Neural progenitor cell (in vitro differentiated cells): ENCODE measurements at regions not wholly inside any gene's neighbourhood (a gene's known extent, or its start where the extent isn't known, plus 50 kb on each side); places are given as distances from the start of the nearest gene placed in this dataset.
A peak's percentile ranks its signal among the peaks of the same experiment; 100 is the strongest.

Source experiments
- EZH2 ChIP-seq: fragments of 200-600 bp; sonication (generic); IDR thresholded peaks from 2 replicates; pipeline ENCODE4 v1.6.1; 2017; ENCODE audit warnings: antibody characterized with exemption, mild to moderate bottlenecking, moderate library complexity
- EZH2phosphoT487 ChIP-seq: fragments of 200-600 bp; sonication (generic); IDR thresholded peaks from 2 replicates; pipeline ENCODE4 v1.6.1; 2017; ENCODE audit warnings: antibody characterized with exemption
- TF ChIP-seq, protein P1 (sequence below): fragments of 200-600 bp; sonication (generic); IDR thresholded peaks from 2 replicates; pipeline ENCODE4 v1.5.1; 2017; ENCODE audit warnings: antibody characterized with exemption, mild to moderate bottlenecking

DNA sequence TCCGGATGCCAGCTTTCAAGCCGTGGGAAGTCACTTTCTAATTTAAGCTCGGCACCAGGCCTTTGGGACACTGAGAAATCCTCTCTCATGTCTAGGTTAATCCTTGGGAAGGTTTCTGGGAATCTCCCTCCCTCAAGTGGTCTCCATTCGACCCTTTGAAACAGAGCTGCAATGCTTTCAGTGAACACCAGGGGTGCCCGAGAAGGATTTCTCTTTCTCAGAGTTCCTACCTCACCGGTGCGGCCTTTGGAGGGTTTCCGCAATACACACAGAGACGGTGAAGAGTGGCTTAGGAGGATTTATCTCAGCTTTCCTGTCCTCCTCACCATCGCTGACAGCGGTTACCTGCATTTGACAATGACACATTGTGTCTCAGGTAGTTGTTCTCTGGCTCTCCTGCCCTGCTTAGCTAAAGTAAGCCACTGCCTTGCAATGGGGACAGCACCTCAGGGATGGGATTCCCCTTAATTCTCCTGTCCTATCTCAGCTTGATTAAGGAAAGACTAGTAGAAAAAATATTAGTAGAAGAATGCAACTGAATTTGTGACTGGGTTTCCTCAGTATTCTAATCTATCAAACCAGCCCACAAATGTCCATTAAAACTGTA is 180.6 kb downstream of the GABRG2 start:
- TF ChIP-seq, protein P1, sequence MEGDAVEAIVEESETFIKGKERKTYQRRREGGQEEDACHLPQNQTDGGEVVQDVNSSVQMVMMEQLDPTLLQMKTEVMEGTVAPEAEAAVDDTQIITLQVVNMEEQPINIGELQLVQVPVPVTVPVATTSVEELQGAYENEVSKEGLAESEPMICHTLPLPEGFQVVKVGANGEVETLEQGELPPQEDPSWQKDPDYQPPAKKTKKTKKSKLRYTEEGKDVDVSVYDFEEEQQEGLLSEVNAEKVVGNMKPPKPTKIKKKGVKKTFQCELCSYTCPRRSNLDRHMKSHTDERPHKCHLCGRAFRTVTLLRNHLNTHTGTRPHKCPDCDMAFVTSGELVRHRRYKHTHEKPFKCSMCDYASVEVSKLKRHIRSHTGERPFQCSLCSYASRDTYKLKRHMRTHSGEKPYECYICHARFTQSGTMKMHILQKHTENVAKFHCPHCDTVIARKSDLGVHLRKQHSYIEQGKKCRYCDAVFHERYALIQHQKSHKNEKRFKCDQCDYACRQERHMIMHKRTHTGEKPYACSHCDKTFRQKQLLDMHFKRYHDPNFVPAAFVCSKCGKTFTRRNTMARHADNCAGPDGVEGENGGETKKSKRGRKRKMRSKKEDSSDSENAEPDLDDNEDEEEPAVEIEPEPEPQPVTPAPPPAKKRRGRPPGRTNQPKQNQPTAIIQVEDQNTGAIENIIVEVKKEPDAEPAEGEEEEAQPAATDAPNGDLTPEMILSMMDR = peak; percentile 58
- TF ChIP-seq EZH2 = no peak
- no peak for TF ChIP-seq EZH2phosphoT487
